PFSK-1 (cell line): ENCODE measurements at regions not wholly inside any gene's neighbourhood (a gene's known extent, or its start where the extent isn't known, plus 50 kb on each side); places are given as distances from the start of the nearest gene placed in this dataset.

Experiments used
- FOXP2 ChIP-seq: optimal IDR thresholded peaks from 2 replicates; pipeline ENCODE3; 2011; ENCODE audit warnings: borderline replicate concordance, control low read depth, inconsistent platforms; ENCODE audit not compliant: insufficient read depth; ENCODE audit errors: extremely low read length, extremely low read depth
- POLR2AphosphoS5 ChIP-seq: IDR thresholded peaks from 2 replicates; pipeline ENCODE4 v1.6.1; 2012; ENCODE audit warnings: low read depth, mild to moderate bottlenecking, control low read depth, low read length, moderate library complexity
- SIN3A ChIP-seq: IDR thresholded peaks from 2 replicates; pipeline ENCODE4 v1.6.1; 2012; ENCODE audit warnings: mild to moderate bottlenecking, low read length, moderate library complexity, borderline replicate concordance; ENCODE audit not compliant: insufficient read depth
- TAF1 ChIP-seq: IDR thresholded peaks from 2 replicates; pipeline ENCODE4 v1.6.1; 2012; ENCODE audit warnings: low read length, control low read depth, borderline replicate concordance; ENCODE audit not compliant: insufficient read depth
- TF ChIP-seq, protein P1 (sequence below), 2 experiments: IDR thresholded peaks; 2 replicates each; pipeline versions ENCODE4 v1.6.1 to v1.8.0; 2011 to 2012; ENCODE audit warnings: low read depth in 2 of 2, low read length in 2 of 2, control low read depth in 1 of 2, inconsistent platforms in 1 of 2, mild to moderate bottlenecking in 1 of 2, moderate library complexity in 1 of 2; ENCODE audit not compliant: insufficient read depth in 1 of 2

DNA sequence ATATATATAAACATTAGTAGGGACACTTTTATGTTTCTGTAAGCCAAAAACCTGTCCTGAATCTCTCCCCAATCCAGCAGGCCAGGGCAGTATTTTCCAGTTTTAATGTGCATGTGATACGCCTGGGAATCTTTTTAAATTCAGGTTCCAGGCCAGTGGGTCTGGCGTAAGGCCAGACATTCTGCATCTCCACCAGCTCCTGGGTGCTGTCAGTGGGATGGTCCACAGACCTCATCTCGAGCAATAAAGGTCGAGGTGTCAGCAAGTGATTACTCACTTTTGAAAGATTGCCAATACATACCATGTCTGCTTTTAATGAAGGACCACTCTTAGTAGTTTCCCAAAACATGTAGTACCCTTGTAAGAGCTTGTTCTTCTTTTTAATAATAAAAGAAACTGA lies 189.9 kb upstream of the SH3BP4 start:
- no peak for TF ChIP-seq SIN3A
- no peak for TF ChIP-seq POLR2AphosphoS5
- no peak for TF ChIP-seq TAF1
- TF ChIP-seq, protein P1, sequence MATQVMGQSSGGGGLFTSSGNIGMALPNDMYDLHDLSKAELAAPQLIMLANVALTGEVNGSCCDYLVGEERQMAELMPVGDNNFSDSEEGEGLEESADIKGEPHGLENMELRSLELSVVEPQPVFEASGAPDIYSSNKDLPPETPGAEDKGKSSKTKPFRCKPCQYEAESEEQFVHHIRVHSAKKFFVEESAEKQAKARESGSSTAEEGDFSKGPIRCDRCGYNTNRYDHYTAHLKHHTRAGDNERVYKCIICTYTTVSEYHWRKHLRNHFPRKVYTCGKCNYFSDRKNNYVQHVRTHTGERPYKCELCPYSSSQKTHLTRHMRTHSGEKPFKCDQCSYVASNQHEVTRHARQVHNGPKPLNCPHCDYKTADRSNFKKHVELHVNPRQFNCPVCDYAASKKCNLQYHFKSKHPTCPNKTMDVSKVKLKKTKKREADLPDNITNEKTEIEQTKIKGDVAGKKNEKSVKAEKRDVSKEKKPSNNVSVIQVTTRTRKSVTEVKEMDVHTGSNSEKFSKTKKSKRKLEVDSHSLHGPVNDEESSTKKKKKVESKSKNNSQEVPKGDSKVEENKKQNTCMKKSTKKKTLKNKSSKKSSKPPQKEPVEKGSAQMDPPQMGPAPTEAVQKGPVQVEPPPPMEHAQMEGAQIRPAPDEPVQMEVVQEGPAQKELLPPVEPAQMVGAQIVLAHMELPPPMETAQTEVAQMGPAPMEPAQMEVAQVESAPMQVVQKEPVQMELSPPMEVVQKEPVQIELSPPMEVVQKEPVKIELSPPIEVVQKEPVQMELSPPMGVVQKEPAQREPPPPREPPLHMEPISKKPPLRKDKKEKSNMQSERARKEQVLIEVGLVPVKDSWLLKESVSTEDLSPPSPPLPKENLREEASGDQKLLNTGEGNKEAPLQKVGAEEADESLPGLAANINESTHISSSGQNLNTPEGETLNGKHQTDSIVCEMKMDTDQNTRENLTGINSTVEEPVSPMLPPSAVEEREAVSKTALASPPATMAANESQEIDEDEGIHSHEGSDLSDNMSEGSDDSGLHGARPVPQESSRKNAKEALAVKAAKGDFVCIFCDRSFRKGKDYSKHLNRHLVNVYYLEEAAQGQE (IDR thresholded peaks at IDR 0.05; ENCODE audit: insufficient read depth in 1 of 2, low read depth in 2 of 2, low read length in 2 of 2), result no peak
- no peak for TF ChIP-seq FOXP2

DNA sequence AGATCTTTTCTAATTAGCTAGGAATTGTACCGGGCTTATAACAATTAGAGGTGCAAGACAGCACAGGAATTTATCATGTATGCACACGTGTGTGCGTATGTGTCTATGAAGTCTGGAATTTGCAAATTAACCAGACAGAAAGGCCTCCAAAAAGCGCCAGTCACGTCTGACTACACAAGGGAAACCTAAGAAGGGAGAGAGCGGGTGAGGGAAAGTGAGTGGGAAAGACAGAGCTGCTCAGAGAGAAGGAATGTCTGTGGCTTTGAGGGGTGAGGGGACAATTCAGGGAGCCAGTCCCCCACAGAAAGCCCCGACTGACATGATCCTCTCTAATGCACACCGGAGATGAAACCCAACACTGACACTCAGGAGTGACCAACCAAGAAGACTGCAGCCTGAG lies 197.7 kb upstream of the SH3BP4 start:
- no peak for TF ChIP-seq TAF1
- TF ChIP-seq SIN3A, result no peak
- TF ChIP-seq, protein P1 (IDR thresholded peaks at IDR 0.05; ENCODE audit: insufficient read depth in 1 of 2, low read depth in 2 of 2, low read length in 2 of 2), result no peak
- no peak for TF ChIP-seq POLR2AphosphoS5
- no peak for TF ChIP-seq FOXP2

DNA sequence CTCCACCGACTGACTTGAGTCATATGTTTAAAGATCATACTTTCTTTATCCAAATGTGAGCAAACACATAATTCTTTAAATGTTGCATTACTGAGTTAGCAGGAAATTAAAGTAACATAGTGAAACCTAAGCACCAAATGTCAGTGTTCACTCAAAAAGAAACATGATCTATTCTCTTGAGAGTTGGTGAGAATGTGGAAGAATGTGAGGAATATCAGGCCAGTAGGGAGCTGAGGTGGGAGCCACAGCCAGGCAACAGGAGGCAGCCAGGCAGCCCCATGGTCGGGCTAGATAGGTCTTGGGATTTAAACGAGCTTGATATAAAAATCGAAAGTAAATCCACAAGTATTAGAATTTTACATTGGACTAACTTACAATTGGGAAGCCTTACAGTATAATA lies 198.1 kb upstream of the SH3BP4 start:
- TF ChIP-seq POLR2AphosphoS5 (no peak), SIN3A (no peak), FOXP2 (no peak), TAF1 (no peak)
- TF ChIP-seq, protein P1 (IDR thresholded peaks at IDR 0.05; ENCODE audit: insufficient read depth in 1 of 2, low read depth in 2 of 2, low read length in 2 of 2), result no peak

DNA sequence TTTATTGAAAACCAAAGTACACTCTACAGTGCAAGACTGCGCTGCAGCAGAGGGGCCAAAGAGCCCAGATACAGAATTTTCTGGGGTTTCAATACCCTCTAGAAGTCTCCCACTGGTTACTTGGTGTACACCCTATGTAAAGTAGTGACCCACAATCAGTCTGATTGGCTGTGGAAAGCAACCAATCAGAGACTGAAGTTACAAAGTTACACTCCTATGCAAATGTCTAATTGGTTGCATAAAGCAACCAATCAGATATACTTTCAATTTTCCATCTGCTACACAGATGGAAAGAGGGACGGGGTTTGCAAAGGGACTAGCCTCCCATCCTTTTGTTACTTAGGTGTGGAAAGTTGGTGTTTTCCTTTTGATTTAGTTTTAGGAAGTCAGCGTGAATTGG lies 198.9 kb upstream of the SH3BP4 start:
- TF ChIP-seq FOXP2 (no peak), SIN3A (no peak), POLR2AphosphoS5 (no peak), TAF1 (no peak)
- TF ChIP-seq, protein P1 (IDR thresholded peaks at IDR 0.05; ENCODE audit: insufficient read depth in 1 of 2, low read depth in 2 of 2, low read length in 2 of 2), result no peak

DNA sequence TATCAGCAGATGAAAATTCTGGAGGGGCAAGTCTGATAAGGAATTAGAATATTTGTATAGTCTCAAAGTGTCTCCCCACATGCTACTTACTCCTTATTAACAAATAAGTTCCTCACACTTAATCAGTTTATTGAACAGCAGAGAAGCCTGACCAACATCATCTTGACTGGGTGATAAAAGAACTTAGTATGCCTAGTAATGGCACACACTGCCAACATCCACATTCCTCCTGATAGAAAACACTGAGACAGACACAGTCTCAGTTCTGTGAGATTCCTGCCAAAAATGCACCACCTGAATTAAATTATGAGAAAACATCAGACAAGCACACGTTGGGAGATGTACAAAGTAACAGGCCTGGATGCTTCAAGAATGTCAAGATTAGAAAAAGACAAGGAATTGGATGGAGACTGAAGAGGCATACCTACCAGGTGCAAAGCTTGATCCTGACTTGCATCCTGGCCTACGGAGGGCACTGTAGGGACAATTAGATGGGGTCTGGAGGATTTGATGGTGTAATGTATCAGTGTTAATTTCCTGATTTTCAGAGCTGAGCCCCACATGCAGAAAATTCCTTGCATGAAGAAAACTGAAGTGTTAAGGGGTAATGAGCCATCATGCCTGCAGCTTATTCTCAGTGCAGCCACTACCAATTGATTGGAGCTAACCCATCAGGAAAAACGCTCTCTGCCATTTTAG lies 200.4 kb upstream of the SH3BP4 start:
- TF ChIP-seq TAF1 (no peak), FOXP2 (no peak), POLR2AphosphoS5 (no peak)
